Jurkat, Clone E6-1 (cell line): ENCODE measurements at regions not wholly inside any gene's neighbourhood (a gene's known extent, or its start where the extent isn't known, plus 50 kb on each side); places are given as distances from the start of the nearest gene placed in this dataset.

ENCODE experiments used
- DNase-seq: peaks from one replicate; pipeline ENCODE4 v3.0.0-alpha.2; 2011; ENCODE audit warnings: low read depth, low spot score
- H3K4me3 ChIP-seq: 2 replicates; pipeline ENCODE4 v1.5.1; 2011; ENCODE audit warnings: mild to moderate bottlenecking, low read length, control low read depth, moderate library complexity

- no peak for DNase-seq
- no peak overlapping the region for H3K4me3 ChIP-seq
Observed at GRCh38 chr2:167424803-167425755, 536.8 kb downstream of the XIRP2 start.

DNA sequence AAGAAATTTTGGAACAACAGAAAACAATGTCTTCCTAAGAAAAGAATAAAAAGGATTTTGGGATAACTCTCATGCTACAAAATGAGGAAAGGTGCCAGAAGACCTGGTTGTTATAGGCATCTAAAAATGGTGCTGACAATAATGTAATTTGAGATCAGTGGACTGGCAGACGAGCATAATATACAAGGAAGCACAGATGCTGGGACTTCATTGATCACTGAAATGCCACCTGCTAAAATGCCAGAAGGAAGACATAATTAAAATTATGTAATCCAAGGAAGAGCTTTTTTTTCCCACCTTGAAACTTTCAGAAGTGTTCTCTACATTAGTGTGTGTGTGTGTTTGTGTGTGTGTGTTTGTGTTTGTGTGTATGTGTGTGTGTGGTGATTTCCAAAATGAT is 535.9 kb downstream of the XIRP2 start:
- no peak overlapping the region for H3K4me3 ChIP-seq
- DNase-seq = no peak

- no peak for DNase-seq
- no peak overlapping the region for H3K4me3 ChIP-seq
Observed at GRCh38 chr2:167423731-167424130, 535.5 kb downstream of the XIRP2 start.

- DNase-seq = no peak
- no peak overlapping the region for H3K4me3 ChIP-seq
Observed at GRCh38 chr2:167420211-167420610, 531.9 kb downstream of the XIRP2 start.

GRCh38 chr2:167415068-167415467 is 526.8 kb downstream of the XIRP2 start:
- no peak for DNase-seq
- no peak overlapping the region for H3K4me3 ChIP-seq

DNA sequence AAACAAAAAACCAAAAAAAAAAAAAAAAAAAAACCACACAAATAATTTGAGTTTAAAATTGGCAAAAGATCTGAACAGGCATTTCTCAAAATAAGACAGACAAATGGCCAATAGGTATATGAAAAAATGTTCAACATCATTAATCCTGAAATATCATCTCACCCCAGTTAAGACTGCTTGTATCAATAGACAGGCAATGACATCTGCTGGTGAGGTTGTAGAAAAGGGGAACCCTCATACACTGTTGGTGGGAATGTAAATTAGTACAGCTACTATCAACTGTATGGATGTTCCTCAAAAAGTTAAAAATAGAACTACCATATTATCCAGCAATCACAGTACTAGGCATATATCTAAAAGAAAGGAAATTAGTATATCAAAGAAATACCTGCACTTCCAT is 523.1 kb downstream of the XIRP2 start:
- DNase-seq = no peak
- no peak overlapping the region for H3K4me3 ChIP-seq

GRCh38 chr2:167406558-167406957 is 518.3 kb downstream of the XIRP2 start:
- DNase-seq = no peak
- H3K4me3 ChIP-seq = no peak overlapping the region

- no peak overlapping the region for H3K4me3 ChIP-seq
- DNase-seq = no peak
Observed at GRCh38 chr2:167404627-167405284, 516.5 kb downstream of the XIRP2 start.

DNA sequence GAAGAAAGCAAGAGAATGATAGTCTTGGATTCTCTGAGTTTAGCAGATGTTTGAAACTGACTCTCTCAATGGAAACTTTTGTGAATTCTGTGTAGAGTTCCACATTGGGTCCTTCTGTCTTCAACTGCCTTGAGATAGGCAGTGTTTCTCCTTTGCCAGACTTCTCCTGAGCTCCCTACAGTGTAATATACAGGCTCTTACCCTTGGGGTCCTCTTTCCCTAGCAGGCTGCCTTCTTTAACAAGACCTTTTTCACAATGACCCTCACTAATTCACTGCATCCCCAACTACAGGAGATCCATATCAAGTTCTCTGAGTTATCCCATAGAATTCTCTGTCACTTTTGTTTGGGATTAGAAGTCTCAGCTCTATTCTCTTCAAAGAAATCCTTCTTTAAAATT is 513.0 kb downstream of the XIRP2 start:
- H3K4me3 ChIP-seq = no peak overlapping the region
- DNase-seq = no peak

GRCh38 chr2:167400546-167400945 is 512.3 kb downstream of the XIRP2 start:
- no peak for DNase-seq
- H3K4me3 ChIP-seq = no peak overlapping the region

DNA sequence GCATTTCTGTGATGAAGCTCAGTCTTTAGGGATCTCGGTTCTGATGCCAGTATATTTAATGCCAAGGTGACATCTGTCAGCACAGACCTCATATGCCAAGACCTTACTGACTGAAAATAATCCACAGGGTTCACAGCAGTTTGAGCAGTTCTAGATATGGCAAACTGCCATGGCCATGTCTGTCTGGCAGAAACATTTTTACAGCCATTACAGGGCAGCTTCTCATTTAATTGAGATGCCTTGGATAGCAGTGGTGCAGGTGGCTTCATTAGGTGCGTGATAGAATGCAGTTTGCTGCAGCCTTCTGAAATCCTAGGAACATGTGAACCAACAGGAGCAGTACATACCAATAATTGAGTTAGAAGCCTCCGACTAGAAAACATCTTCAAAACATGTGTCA is 510.6 kb downstream of the XIRP2 start:
- DNase-seq = no peak
- no peak overlapping the region for H3K4me3 ChIP-seq

DNA sequence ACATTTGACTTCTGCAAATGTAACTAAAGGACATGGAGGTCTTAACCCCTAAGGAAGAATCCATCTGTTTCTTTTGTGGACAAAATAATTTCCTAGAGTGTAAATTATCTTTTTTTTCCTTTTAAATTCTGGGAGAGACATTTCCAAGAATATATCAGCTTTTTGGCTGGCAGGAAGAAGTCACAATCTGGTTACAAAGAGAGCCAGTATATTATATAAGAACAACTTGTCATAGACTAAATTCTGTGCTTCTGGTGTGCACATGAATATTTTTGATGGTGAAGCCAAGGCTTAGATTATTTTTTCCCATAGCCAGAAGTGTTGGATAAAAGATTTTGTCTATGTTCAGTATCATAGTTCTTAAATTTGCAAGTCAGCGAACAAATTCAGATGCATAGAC is 500.6 kb downstream of the XIRP2 start:
- DNase-seq = no peak

GRCh38 chr2:167388497-167388896 is 500.2 kb downstream of the XIRP2 start:
- H3K4me3 ChIP-seq = no peak overlapping the region
- no peak for DNase-seq

More for the DNA sequence above, 500.6 kb downstream of the XIRP2 start:
- no peak overlapping the region for H3K4me3 ChIP-seq

DNA sequence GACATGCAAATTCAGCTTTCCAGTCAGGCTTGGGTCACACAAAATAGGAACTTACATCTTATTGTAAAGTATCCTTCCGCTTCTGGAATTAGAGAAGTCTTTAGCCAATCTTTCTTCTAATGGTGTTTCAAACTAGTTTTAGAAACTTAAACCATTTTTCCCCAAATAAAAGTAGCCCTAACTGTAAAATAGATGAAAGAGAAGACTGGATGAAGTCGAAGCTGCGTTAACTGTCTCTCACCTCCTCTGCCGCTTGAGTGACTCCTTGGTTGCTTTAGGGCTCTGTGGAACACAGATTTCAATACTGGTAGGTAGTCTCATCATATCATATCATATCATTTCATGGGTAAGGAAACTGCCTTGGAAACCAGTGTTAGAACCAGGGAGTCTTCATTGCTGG is 498.4 kb downstream of the XIRP2 start:
- H3K4me3 ChIP-seq = no peak overlapping the region
- DNase-seq = no peak

DNA sequence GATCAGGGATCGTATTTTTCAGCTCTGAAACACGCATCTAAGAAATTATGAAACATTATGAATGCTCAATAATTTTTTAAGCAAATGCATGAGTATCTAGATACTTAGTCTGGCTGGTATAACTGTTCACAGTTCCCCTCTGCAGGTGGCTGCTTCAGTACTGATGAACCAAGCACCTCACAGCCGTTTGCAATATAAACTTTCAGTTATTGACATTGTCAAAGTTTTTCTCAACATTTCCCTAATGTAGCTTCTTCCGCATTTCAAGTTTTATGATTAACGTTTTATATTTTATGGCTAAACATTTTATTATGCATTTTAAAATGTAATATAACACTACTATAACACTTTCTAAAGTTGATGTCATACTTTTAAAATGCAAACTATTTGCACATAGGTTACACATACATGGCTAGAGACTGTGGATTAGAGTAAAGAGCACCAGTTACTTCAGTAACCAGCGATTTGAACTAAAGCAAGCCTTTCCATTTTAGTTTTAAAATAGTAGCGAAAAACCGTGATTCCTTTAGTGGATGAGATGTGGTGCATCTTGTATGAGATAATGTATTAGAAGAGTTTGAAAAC is 495.4 kb downstream of the XIRP2 start:
- H3K4me3 ChIP-seq = no peak overlapping the region
- no peak for DNase-seq

GRCh38 chr2:167381349-167381748 is 493.1 kb downstream of the XIRP2 start:
- no peak for DNase-seq
- no peak overlapping the region for H3K4me3 ChIP-seq

- H3K4me3 ChIP-seq = no peak overlapping the region
- no peak for DNase-seq
Observed at GRCh38 chr2:167380555-167380954, 492.3 kb downstream of the XIRP2 start.

GRCh38 chr2:167380094-167380493 is 491.8 kb downstream of the XIRP2 start:
- no peak overlapping the region for H3K4me3 ChIP-seq
- DNase-seq = no peak

DNA sequence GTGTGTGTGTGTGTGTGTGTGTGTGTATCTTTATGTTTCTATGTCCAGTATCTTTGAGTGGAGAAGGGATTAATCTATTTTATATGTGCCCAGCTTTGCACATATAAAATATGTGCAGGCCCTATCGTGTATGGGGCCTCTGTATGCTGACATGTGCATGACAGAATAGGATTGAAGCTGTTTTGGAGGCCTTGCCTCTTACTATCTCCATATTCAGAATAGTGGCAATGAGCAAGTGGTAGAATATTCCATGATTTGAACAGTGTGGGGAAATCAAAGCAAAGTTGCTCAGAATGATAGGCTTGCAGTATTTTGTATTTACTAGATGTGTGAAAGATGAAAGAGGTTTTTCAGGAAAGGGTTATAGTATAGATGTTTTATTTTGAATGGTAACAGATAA is 480.8 kb downstream of the XIRP2 start:
- H3K4me3 ChIP-seq = no peak overlapping the region
- no peak for DNase-seq

GRCh38 chr2:167368371-167368770 is 480.1 kb downstream of the XIRP2 start:
- no peak overlapping the region for H3K4me3 ChIP-seq

More at GRCh38 chr2:167368371-167368770, 480.1 kb downstream of the XIRP2 start:
- DNase-seq = no peak
